LoVo (cell line): ENCODE measurements at regions not wholly inside any gene's neighbourhood (a gene's known extent, or its start where the extent isn't known, plus 50 kb on each side); places are given as distances from the start of the nearest gene placed in this dataset.

Source experiments
- DNase-seq: peaks from one replicate; pipeline ENCODE4 v3.0.0-alpha.2; 2016; ENCODE audit warnings: low spot score

GRCh38 chr5:89991592-89991991 lies 418.0 kb downstream of the CETN3 start:
- no peak for DNase-seq

- no peak for DNase-seq
Observed at GRCh38 chr5:89989776-89990175, 419.8 kb downstream of the CETN3 start.

GRCh38 chr5:89988998-89989655 lies 420.4 kb downstream of the CETN3 start:
- no peak for DNase-seq

GRCh38 chr5:89988129-89988810 lies 421.3 kb downstream of the CETN3 start:
- no peak for DNase-seq

- no peak for DNase-seq
Observed at GRCh38 chr5:89983216-89983615, 426.3 kb downstream of the CETN3 start.

GRCh38 chr5:89981878-89982773 lies 427.4 kb downstream of the CETN3 start:
- no peak for DNase-seq

- no peak for DNase-seq
Observed at GRCh38 chr5:89981021-89981420, 428.5 kb downstream of the CETN3 start.

- DNase-seq: no peak
Observed at GRCh38 chr5:89973516-89973915, 436.0 kb downstream of the CETN3 start.

- no peak for DNase-seq
Observed at GRCh38 chr5:89972901-89973300, 436.7 kb downstream of the CETN3 start.

GRCh38 chr5:89968958-89969381 lies 440.6 kb downstream of the CETN3 start:
- no peak for DNase-seq

GRCh38 chr5:89967771-89968444 lies 441.6 kb downstream of the CETN3 start:
- no peak for DNase-seq

- no peak for DNase-seq
Observed at GRCh38 chr5:89956838-89957237, 452.7 kb downstream of the CETN3 start.

GRCh38 chr5:89954916-89955315 lies 454.6 kb downstream of the CETN3 start:
- DNase-seq: no peak

GRCh38 chr5:89951876-89952275 lies 457.7 kb downstream of the CETN3 start:
- no peak for DNase-seq

GRCh38 chr5:89950234-89950633 lies 459.3 kb downstream of the CETN3 start:
- no peak for DNase-seq

GRCh38 chr5:89948977-89949376 lies 460.6 kb downstream of the CETN3 start:
- no peak for DNase-seq

- no peak for DNase-seq
Observed at GRCh38 chr5:89946916-89947315, 462.6 kb downstream of the CETN3 start.

- DNase-seq: no peak
Observed at GRCh38 chr5:89946508-89946907, 463.0 kb downstream of the CETN3 start.

- DNase-seq: no peak
Observed at GRCh38 chr5:89942171-89942570, 467.4 kb downstream of the CETN3 start.

GRCh38 chr5:89936576-89936975 lies 473.0 kb downstream of the CETN3 start:
- no peak for DNase-seq

GRCh38 chr5:89934069-89934468 lies 475.5 kb downstream of the CETN3 start:
- DNase-seq: no peak

GRCh38 chr5:89932771-89933181 lies 476.8 kb downstream of the CETN3 start:
- no peak for DNase-seq
